ENCODE measurements at regions not wholly inside any gene's neighbourhood (a gene's known extent, or its start where the extent isn't known, plus 50 kb on each side); places are given as distances from the start of the nearest gene placed in this dataset.
"Not testable (repeated sequence)": the region's sequence is repeated elsewhere in the genome, so short reads cannot be mapped to it uniquely, and the experiment has no call there.

DNA sequence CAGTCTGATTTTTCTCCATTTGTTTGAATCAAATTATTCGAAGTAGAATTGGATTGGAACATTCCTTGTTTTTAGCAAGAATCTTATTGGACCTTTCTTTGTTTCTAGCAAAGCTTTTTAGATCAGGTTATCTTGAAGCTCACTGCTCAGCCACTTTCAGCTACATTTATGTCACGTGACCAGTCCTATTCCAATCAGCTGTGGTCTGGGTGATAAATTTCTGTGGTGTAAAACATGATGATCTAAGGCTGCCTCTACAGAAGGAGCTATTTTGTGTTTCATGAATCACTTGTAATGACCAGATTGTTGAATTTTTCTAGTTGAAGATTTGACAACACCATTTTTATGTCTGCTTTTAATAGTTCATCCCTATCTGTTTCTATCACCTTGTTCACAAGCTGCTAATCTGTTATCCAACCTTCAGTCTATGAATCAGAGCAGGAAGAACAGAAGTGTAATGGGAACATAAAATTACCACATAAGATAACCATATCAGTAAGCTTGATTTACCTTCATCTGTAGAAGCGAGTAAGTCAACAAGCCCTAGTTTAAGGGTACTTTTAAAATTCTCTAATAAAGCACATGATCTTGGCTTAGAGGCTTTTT, 101.0 kb upstream of the MAP3K7 start:
- H3K36me3 ChIP-seq (ENCODE audit: low read depth): no peaks in the 10 kb centered on the region
- TF ChIP-seq, protein P1, sequence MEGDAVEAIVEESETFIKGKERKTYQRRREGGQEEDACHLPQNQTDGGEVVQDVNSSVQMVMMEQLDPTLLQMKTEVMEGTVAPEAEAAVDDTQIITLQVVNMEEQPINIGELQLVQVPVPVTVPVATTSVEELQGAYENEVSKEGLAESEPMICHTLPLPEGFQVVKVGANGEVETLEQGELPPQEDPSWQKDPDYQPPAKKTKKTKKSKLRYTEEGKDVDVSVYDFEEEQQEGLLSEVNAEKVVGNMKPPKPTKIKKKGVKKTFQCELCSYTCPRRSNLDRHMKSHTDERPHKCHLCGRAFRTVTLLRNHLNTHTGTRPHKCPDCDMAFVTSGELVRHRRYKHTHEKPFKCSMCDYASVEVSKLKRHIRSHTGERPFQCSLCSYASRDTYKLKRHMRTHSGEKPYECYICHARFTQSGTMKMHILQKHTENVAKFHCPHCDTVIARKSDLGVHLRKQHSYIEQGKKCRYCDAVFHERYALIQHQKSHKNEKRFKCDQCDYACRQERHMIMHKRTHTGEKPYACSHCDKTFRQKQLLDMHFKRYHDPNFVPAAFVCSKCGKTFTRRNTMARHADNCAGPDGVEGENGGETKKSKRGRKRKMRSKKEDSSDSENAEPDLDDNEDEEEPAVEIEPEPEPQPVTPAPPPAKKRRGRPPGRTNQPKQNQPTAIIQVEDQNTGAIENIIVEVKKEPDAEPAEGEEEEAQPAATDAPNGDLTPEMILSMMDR (IDR thresholded peaks at IDR 0.05): no peak
- H3K4me3 ChIP-seq: no peak overlapping the region
- H3K4me1 ChIP-seq (ENCODE audit: low read depth): no peaks in the 10 kb centered on the region
- H3K9me3 ChIP-seq: no peaks in the 10 kb centered on the region
- intact Hi-C loops (cut with DNase I, micrococcal nuclease): no loop called here
- no peak for ATAC-seq
- no peak for DNase-seq

DNA sequence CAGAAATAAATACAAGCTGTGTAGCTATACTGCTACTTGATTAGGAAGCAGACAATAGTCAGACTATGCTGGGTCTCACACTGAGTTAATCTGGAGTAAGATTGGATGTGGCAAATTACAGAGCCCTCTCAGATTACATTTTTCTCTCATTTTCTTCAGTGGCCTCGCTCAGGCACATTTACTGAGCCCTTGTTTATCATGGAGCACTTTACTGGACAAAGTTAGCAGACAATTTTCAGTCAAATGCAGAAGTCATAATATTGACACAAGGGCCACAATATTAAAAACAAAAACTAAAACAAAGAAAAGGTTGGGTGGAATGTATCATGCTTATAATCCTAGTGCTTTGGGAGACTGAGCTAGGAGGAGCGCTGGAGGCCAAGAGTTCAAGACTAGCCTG, 95.0 kb upstream of the MAP3K7 start:
- Histone ChIP-seq H3K36me3 (ENCODE audit: low read depth) (no peaks in the 10 kb centered on the region), H3K4me1 (ENCODE audit: low read depth) (no peaks in the 10 kb centered on the region), H3K4me3 (no peak overlapping the region), H3K9me3 (no peaks in the 10 kb centered on the region)
- DNase-seq: no peak
- ATAC-seq: no peak
- intact Hi-C loops (cut with DNase I, micrococcal nuclease): no loop called here
- TF ChIP-seq, protein P1 (IDR thresholded peaks at IDR 0.05): no peak

DNA sequence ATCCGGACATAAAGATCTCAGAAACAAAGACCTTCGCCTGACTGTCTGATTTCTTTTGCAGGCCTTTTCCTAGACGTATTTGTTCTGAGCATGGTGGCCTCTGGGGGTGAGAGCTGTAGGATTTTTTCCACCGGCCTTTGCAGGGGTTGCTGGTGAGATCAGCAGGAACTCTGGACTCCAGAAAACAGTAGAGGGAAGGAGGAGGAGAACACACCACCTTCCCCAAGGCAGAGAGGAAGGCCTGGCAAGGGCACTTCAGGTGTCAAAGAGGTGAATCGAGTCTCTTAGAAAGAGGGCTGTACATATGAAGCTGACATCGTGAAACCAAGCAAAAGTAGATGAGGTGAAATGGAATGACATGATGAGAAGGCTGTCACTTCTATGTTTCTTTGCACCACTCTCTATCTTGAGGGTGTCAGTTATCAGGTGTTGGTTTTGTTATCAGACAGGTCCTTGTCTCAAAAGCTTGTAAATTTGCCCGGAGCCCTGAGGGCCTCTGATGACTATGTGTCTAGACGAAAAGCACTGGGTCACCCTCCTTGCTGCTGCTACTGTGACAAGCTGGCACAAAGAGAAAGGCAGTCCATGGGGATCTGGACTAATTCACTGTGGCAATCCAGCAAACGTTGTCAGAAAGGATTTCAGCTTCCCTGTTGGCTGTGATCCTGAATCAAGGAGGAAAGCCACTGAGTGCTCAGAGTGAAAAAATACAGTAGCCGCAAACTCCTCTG, 91.3 kb upstream of the MAP3K7 start:
- DNase-seq (no peak), ATAC-seq (no peak)
- Histone ChIP-seq H3K4me3 (no peak overlapping the region), H3K4me1 (ENCODE audit: low read depth) (no peaks in the 10 kb centered on the region), H3K36me3 (ENCODE audit: low read depth) (no peaks in the 10 kb centered on the region), H3K9me3 (no peaks in the 10 kb centered on the region)
- TF ChIP-seq, protein P1 (IDR thresholded peaks at IDR 0.05): no peak
- intact Hi-C loops (cut with DNase I, micrococcal nuclease): no loop called here

DNA sequence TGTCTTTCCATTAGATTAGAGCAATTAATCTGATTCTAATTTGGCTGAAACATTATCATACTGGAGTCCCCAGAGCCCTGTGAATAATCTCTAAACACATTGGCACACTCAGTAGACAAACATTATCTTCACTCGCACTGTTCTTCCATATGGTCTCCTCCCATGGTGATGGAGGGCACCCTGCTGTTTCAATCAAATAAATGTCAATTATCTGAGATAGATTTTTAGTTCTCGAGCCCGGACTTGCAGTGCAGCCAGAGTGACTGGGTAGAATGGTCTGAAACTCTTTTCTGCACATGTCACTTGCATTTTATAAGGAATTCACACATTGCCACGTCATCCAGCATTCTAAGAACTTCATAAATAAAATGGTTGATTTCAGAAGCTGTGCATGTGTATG, 90.6 kb upstream of the MAP3K7 start:
- ATAC-seq (no peak), DNase-seq (no peak)
- no peaks in the 10 kb centered on the region for H3K36me3 ChIP-seq (ENCODE audit: low read depth)
- TF ChIP-seq, protein P1 (IDR thresholded peaks at IDR 0.05): no peak
- H3K4me1 ChIP-seq (ENCODE audit: low read depth): no peaks in the 10 kb centered on the region
- H3K4me3 ChIP-seq: no peak overlapping the region
- intact Hi-C loops (cut with DNase I, micrococcal nuclease): no loop called here
- H3K9me3 ChIP-seq: no peaks in the 10 kb centered on the region

DNA sequence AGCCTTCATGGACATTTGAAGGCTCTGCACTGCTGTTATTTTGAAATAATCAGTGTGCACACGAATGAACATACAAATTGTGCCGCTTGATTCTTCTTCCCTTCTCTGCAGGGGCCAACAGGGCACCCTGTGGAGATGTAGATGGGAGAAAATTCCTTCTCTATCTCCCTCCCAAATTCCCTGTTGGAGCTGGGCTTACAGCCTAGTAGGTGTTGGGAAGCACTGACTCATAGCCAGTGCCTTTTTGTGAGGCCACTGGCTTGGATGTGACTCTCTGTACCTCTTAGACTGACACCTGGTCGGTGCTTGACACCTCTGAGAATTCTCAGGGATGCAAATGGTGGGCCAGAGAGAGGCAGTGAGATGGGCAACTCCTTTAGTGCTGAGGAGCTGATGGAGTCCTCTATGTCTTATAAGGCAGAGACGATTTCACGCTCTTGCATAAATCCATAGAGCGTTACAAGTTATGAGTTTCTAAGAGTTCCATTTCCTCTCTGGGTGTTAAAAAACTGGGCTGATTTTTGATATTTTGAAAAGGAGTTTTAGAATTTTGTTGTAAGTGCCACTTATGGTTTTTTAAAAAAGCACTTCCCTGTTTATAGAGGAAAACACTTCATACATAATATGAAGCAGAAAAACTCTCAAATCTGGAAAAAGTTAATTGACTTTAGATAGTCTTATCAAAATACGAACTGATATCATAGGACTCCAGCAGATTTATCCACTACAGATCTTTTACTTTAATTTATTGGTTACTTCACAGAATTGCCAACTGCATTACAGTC, 89.8 kb upstream of the MAP3K7 start:
- Histone ChIP-seq H3K4me3 (no peak overlapping the region), H3K9me3 (no peaks in the 10 kb centered on the region), H3K36me3 (ENCODE audit: low read depth) (no peaks in the 10 kb centered on the region), H3K4me1 (ENCODE audit: low read depth) (no peaks in the 10 kb centered on the region)
- no peak for ATAC-seq
- intact Hi-C loops (cut with DNase I, micrococcal nuclease): no loop called here
- TF ChIP-seq, protein P1 (IDR thresholded peaks at IDR 0.05): no peak
- no peak for DNase-seq

DNA sequence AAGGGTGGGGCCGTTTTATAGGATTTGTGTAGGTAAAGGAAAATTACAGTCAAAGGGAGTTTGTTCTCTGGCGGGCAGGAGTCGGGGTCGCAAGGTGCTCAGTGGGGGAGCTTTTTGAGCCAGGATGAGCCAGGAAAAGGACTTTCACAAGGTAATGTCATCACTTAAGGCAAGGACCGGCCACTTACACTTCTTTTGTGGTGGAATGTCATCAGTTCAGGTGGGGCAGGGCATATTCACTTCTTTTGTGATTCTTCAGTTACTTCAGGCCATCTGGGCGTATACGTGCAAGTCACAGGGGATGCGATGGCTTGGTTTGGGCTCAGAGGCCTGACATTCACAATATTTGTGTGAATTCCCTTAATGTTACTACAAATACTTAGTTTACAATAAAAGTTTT, 88.2 kb upstream of the MAP3K7 start:
- H3K4me1 ChIP-seq (ENCODE audit: low read depth); H3K36me3 ChIP-seq (ENCODE audit: low read depth); H3K4me3 ChIP-seq; DNase-seq; intact Hi-C loops (cut with DNase I, micrococcal nuclease); ATAC-seq; H3K9me3 ChIP-seq: not testable (repeated sequence)

DNA sequence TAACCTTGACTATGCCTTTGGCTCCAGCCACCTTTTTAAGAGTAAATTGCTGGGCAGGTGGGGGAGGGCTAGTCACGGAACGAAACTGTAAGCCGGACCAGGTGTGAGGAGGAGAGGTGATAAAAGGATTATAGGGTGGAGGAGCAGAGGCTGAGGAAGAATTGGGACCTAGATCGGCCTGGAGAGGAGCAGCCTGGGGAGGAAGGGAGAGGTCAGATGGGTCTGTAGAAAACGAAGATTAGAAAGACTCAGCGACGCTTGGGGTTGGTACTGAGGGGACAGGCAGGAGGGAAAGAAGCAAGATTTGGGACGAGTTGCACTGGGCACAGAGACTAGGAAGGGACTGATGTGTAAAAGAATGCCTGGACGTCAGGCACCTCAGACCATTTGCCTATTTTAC, 87.2 kb upstream of the MAP3K7 start:
- intact Hi-C loops (cut with DNase I, micrococcal nuclease); H3K36me3 ChIP-seq (ENCODE audit: low read depth); DNase-seq; ATAC-seq; H3K9me3 ChIP-seq; H3K4me1 ChIP-seq (ENCODE audit: low read depth); H3K4me3 ChIP-seq: not testable (repeated sequence)
